NOMO-1 treated with DMSO at 0.1 percent for 48 hours (cell line): ENCODE measurements at regions not wholly inside any gene's neighbourhood (a gene's known extent, or its start where the extent isn't known, plus 50 kb on each side); places are given as distances from the start of the nearest gene placed in this dataset.
"Not testable (repeated sequence)": the region's sequence is repeated elsewhere in the genome, so short reads cannot be mapped to it uniquely, and the experiment has no call there.

Source experiments
- DNase-seq: peaks from one replicate; lab custom pipeline; 2025; ENCODE audit not compliant: unreplicated experiment; lab: John Stamatoyannopoulos, UW

DNA sequence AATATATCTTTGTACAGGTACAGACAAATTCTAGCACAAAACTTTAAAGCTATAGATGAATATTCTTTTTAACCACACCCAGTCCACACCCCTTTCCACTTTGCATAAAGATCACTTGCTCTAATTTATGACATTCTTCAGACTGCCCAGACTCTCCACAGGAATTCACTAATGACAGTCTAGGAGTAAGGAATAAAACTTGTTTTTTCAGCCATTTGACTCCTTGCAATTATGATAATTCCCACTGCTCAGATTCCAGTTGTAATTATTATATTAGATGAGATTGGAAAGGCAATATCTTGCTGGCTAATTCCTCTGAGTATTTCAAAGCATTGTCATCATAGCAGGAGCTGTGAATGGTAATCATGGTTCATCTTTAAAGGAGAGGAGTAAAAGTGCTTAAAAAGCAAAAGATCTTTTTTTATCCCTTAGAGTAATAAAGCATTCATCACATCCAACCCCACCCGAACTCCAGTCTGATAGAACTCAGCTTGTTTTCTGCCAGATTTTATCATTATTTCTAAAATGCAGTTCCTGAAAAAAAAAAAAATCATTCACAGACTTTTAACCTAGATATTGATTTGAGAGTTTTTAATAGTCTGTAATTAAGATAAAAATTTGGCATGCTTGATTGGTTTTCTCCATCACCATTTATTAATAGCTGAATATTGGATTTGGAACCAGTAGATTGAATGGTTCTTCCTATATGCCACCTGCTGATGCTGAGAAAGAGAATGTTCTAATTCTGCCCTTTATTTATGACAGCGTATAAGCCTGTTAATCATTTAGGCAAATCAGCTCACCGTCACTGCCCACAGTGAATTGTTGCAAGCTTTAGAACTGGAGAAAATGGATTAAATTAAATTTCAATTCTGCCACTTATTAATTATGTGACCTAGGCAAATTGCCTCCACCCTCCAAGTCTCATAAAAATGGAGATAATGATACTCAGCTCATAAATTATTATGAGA is 93.9 kb upstream of the RASSF8 start:
- no peak for DNase-seq

DNA sequence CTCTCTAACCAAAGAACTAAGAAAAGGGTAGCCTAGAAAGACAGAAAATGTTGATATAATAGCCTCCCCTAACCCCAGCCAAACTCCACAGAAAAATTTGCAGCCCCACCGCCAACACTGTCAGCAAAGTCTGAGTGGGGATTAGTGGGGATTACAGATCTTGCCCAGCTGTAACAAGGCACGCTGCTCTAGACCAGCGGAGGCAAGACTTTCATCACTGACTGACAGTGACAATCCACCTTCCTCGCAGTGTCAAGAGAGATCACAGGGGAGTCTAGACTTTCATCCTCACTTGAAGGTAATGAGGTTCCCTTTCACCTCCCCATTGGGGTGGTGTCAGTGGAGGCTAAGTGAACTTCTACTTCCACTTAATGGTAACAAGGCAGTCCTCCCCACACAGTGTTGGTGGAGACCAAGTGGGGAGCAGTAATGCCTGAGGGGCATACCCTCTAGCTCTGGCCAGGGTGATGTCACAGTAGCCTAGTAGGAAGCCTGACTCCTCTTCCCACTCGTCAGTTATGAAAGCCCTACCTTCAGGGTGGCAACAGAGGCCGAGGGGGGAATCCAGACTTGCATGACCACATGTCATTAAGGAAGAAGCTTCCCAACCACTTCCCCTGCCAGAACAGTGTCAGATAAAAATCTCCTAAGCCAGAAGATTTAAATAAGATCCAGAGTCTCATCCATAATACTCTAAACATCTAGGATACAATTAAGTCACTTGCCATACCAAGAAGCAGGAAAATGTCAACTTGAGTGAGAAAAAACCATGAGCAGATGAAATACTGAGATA is 91.7 kb upstream of the RASSF8 start:
- no peak for DNase-seq

DNA sequence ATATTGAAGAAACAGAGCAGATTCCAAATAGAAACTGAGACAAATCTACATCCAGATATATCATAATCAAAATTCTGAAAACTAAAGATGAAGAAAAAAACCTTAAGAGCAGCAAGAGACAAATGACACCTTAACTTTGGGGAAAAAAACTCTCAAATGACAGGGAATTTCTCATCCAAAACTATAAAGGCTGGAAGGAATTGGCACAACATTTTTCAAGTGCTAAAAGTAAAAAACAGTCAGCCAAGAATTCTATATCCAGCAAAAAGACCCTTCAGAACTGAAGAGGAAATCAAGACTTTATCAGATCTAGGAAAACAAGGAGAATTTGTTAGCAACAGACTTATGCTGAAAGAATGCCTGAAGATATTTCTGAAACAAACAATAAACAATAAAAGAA is 90.3 kb upstream of the RASSF8 start:
- DNase-seq, result no peak

DNA sequence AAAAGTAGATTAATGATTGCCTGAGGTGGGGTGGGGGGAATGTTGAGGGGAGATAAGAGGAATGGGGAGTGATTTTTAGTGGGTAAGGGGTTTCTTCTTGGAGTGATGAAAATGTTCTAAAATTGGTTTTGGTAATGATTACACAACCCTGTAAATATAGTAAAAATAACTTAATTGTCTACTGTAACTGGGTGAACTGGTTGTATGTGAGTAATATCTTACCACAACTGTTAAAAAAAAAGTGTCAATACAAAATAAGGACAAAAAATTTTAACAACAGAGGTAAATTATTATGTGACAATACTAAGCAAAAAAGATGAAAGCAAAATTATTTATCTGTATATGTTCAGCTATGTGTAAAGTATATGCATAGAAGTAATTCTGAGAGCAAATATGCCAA is 86.3 kb upstream of the RASSF8 start:
- DNase-seq, result no peak

DNA sequence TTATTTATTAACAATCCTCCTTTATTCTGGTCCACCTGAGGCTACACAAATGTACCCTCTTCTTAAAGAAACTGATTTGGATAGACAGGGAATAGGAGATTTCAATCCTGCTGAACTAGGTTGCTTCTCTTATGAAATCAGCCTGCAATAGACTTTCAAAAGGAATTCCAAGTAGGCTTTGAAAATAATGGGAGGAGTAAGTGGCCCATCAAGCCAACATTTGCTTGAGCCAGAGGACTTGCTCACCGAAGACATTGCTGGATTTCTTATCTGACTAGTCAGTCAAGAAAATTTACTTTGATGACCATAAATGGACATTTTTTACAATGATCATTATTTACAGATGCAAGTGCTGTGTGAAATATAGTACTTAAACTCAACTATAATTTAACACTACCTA is 82.8 kb upstream of the RASSF8 start:
- DNase-seq, result no peak

DNA sequence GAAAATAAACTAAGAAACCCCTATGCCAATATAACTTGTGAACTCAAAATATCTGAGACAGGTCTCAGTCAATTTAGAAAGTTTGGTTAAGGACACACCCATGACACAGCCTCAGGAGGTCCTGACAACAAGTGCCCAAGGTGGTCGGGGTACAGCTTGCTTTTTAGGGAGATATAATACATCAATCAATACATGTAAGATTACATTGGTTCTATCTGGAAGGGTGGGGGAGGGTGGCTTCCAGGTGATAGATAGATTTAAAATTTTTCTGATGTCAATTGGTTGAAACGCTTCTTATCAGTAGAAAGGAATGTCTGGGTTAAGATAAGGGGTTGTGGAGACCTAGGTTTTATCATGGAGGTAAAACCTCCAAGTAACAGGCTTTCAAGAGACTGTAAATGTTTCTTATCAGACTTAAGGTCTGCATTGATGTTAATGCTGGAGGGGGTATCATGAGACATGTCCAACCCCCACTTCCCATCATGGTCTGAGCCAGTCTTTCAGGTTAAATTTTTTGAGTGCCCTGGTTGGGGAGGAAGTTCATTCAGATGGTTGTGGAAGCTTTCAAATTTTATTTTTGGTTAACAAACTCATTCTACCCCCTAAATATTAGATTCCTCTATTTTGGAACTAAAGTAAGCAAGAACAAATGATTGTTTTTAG is 82.0 kb upstream of the RASSF8 start:
- no peak for DNase-seq

DNA sequence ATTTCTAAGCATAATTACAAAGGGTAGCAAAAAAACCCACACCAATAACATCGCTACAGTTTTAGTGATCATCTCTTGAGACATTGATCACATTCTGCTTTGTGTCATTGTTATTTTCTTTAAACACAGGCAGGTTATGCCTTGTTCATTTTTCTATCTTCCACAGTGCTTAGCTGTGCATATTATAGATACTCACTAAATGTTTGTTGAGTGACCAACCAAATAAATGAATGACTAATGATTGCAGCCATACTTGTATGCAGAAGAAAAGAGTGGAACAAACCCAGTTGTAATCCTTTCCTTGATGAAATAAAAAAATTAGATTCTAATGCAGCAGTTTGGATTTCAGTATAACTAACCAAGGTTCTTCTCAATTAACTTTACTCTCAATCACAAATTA is 81.0 kb upstream of the RASSF8 start:
- DNase-seq, result no peak

DNA sequence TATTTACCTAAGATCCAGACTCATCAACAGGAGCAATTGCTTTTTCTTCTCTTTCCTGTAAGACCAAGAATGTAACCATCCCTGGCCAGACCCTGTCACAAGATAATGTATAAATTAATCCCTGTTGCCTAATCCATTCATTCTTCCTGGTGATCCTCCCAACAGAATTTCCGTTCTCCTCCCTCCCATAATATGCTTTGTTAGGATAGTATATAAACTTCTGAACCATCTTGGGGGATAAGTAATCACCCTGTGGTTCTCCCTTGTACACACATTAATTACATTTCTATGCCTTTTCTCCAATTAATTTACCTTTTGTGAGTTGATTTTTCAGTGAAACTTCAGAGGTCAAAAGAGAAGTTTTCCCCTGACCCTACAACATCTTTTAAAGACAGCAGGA is 76.2 kb upstream of the RASSF8 start:
- no peak for DNase-seq

DNA sequence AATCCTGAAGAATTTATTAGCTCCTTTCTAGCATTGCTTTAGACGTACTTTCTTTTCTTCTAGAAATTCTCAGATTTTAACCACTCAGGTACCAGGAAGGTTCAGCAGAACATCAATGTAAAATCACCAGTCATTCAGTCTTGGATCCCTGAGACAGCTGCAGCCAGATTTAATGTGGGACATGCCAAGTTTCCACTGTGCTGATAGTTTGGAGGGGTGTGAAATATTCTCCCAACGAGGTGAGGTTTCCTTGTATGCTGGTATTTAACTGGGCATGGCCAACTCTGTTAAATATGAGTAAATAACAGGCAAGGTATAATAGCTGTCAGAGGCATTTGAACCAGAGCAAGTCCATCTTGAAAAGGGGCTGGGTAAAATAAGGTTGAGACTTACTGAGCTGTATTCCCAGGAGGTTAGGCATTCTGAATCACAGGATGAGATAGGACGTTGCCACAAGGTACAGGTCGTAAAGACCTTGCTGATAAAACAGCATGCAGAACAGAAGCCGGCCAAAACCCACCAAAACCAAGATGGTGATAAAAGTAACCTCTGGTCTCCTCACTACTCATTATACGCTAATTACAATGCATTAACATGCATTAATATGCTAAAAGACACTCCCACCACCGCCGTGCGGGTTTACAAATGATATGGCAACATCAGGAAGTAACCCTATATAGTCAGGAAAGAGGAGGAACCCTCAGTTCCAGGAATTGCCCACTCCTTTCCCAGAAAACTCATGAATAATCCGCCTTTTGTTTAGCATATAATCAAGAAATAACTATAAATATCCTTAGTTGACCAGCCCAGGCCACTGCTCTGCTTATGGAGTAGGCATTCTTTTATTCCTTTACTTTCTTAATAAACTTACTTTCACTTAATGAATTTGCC is 75.2 kb upstream of the RASSF8 start:
- DNase-seq, result no peak

DNA sequence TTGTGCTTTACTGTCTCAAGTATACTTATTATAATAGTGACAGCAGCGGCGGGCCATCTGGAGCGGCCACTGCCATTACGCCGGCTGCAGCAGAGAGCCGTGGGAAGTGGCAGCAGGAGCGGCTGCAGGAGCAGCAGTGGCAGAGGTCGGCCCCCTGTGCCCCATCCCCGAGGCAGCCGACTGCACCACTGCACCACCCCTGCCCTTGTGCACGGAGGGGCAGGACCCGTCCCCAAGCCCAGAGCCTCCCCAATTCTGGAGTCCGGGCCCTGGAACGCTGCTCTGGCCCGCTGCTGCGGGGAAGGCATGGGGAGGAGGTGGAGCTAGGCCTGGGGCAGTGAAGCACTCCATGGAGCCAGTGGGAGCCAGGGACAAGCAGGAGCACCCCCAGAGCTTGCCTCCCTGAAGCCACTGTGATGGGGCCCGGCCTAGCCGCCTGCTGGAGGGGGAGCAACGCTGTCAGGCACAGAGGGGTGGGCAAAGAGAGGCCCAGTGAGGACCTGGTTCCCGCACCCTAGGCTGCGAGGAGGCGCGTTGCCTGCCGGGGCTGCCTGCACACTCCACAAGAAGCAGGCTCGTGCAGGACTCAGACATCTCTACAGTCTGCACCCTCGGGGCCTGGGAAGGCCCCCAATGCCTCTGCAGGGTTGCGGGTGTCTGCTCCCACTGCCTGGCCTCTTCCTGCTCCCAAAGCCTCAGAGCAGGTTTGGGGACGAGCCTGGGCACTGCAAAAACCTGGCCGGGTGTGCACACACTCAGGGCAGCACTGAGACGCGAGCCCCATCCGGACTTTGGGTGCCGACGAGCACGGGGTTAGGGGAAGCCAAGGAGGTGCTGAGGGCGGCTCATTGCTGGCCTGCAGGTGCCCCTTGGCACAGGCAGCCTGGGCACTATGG is 74.2 kb upstream of the RASSF8 start:
- DNase-seq, result no peak

DNA sequence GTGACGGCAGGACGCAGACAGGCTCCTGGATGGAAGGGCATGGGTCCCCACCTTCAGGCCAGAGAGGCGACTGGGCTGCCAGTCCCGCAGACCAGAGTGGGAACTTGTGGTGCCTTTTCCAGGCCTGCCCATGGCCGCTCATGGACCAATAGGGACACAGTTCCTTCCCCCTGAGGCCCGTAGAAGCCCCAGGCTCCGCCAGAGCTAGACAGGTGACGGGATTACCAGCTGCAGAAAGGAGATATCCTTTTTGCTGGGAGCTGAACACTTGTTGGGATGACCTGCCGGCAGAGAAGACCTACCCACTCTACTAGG is 73.6 kb upstream of the RASSF8 start:
- no peak for DNase-seq

DNA sequence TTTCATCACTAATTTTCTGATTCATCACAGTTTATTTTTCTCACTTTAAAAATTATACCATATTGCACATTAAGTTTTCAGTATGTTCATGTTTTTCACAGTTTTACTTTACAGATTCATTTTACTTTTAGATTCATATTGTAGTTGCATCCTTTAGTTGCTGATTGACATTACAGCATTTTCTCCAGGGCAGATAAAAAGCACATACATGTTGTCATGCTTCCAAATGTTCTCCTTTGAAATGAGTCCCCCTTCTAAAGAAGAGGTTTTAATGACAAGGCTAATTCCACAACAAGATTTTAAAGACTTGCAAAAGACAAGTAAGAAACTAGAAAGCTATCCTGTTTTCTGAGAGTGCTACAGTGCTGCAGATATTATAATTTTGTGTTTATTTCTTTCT is 72.1 kb upstream of the RASSF8 start:
- no peak for DNase-seq

DNA sequence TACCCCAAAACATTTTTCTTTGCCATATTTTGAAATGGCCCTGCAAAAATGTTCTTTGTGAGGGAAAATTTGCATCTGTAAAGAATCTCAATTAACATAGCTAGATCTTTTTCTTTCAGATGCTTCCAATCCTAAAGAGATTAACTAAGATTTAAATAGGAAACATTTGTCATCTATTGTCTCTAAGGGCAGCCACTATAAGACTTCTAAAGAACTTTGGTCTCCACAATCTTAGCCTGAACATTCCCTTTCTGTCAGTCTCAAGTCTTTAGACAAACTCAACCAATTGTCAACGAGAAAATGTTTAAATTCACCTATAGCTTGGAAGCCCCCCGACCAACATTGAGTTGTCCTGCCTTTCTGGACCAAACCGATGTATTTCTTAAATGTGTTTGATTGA is 71.1 kb upstream of the RASSF8 start:
- no peak for DNase-seq

DNA sequence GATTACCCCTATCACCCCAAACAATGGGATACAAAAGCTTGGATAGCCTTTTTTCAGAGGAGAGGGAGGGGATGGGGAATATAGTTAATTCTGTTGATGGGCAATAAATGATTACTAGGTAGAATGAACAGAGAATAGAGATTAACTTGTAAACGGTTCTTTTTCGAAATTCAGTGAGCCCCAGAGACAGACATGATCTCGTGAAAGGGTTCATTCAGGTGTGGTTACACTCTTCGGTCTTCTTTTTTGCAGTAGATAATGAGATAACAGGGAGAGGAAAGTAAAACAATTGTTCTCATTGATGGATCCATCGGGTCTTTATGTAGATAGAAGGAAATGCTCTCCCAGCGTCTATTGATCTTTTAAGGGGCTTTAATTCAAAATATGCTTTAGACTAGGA is 69.3 kb upstream of the RASSF8 start:
- DNase-seq, result no peak

DNA sequence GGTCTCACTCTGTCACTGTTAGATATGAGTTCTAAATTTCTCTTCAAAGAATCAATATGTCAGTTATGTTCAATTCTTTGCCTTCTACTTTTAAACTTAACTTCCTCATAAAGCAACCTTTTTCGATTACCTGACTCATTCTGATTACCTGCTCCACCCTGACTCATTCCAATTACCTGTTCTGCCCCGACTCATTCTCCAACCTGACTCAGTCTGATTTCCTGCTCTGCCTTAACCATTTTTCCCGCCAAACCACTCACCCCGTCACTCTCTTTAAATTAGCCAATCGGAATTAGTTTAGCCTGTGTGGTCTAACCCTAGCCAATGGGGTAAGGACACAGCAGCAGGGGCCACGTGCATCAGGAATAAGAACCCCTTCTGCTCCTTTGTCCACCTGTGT is 67.4 kb upstream of the RASSF8 start:
- DNase-seq, result not testable (repeated sequence)

DNA sequence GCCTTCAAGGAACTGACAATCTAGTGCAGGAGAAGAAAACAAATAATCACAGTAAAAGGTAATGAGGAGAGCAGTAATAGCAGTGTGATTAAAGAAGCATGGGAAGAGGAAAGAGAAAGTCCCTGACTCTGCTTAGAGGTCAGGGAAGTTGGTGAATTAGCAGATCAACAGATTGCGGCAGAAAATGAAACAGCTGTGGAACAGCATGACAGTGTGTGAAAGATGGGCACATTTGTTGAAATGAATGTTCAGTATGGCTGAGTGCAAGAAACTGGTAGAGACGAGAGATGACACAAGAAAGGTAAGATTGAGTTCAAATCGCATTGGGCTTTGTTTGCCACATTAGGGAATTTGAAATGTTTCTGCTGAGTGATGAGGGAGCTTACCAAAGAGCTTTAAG is 63.7 kb upstream of the RASSF8 start:
- no peak for DNase-seq

DNA sequence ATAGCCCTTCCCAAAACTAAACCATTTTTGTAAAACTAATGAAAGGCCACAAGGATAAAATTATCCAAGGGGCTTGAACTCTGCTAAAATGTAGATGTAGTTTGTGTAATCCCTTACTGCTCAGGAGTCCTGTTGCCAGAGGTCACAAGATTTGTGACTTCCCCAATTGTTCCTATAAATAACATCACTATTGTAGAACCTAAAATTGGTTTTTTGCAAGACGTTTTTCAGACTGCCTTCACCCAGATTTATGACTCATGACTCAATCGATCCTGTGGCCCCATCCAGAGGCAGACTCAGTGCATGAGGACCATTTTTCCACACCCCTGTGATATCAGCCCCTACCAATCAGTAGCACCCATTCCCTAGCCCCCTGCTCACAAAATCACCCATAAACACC is 61.5 kb upstream of the RASSF8 start:
- peak; percentile 96 for DNase-seq

DNA sequence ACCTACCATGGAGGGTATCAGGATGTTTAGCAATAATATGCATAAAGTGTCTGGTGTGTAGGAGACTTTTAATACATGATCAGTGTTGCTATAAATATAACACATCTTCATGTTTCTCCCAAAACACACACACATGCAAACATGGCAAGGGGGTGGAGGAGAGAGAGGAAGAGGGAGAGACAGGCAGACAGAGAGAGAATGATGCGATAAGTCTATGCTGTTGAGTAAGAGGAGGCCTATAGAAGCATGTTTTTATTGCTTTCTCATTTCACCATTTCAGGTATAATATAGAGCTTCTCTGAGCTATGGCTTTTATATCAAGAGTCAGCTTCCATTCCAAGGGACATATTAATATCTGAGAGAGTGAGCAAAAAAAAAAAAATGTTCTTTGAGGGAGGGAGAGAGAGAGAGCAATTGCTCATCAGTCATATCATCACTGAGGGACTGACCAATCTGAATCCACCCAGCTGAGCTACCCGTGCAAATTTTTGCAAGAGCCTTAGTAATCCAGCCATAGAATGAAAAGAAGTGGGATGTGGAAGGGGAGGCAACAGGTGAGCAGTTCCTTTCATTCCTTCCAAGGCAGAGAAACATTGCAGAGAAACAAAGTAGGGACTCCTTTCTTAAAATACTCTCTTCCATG is 54.8 kb upstream of the RASSF8 start:
- peak; percentile 75 for DNase-seq

DNA sequence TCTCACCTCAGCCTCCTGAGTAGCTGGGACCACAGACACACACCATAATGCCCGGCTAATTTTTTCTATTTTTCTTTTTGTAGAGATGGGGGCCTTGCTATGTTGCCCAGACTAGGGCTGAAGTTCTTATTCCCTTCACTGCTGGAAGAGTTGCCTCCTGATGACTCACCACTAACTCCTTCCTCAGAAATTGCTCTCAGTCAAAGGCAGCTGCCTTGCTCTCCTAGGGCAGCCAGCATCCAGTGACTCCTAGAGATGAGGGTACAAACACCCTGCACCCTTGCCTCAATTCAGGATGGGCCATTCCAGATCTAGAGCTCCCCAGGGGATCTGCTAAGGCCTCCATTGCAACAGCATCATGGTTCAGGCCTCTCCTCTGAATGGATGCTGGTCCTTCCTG is 54.0 kb upstream of the RASSF8 start:
- no peak for DNase-seq
